HCT116 (cell line): ENCODE measurements at regions not wholly inside any gene's neighbourhood (a gene's known extent, or its start where the extent isn't known, plus 50 kb on each side); places are given as distances from the start of the nearest gene placed in this dataset.

Source experiments
- ATAC-seq: fragments of 200-7000 bp; cut with Tn5 transposase; 2 replicates; pipeline ENCODE4 v1.9.1; 2020; ENCODE audit warnings: mild to moderate bottlenecking, moderate library complexity
- BruUV-seq: library from RNA; stranded (reverse); fragments of 400-500 nt; replicated peaks from 2 replicates; lab custom pipeline; 2021; lab: Mats Ljungman, UMichigan
- CTCF ChIA-PET: fragments of 300-600 bp; sonication (Branson Sonifier 250); formaldehyde crosslinking; loops from one replicate; lab custom pipeline; 2021; ENCODE audit warnings: antibody characterized with exemption; lab: Charles Lee
- POLR2A ChIA-PET: fragments of 300-600, 350-600 bp; sonication (Branson Sonifier 250); formaldehyde crosslinking; loops from one replicate; lab custom pipeline; 2021; ENCODE audit warnings: antibody characterized with exemption; lab: Charles Lee
- RAD21 ChIA-PET, 2 experiments: fragments of 300-600 bp; sonication (Branson Sonifier 250); formaldehyde crosslinking; loops; one replicate each; lab custom pipeline; 2023; ENCODE audit warnings: low total read pairs in 2 of 2; ENCODE audit not compliant: uncharacterized antibody in 2 of 2, unreplicated experiment in 2 of 2, low non-redundant PET in 1 of 2; lab: Charles Lee
- DNase-seq: peaks from one replicate; pipeline ENCODE4 v3.0.0-alpha.2; 2010; ENCODE audit warnings: low read depth, low spot score
- H2AFZ ChIP-seq: fragments of 200-600 bp; shearing (Covaris generic), sonication (generic); 2 replicates; pipeline ENCODE4 v1.6.1; 2017; ENCODE audit warnings: low read depth, mixed run types, mixed read lengths, antibody characterized with exemption, low read length; ENCODE audit not compliant: poor library complexity, severe bottlenecking
- H3K27ac ChIP-seq: 2 replicates; pipeline ENCODE4 v1.5.1; 2012; ENCODE audit warnings: low read depth, low read length
- H3K27me3 ChIP-seq: fragments of 200-600 bp; sonication (generic); 2 replicates; pipeline ENCODE4 v1.6.1; 2016; ENCODE audit warnings: mixed run types, low read length, mixed read lengths; ENCODE audit not compliant: insufficient read depth
- H3K36me3 ChIP-seq, 2 experiments: fragments of 200-500 bp in 1 of 2; fragments of 200-600 bp in 1 of 2; sonication (Bioruptor generic) in 1 of 2; sonication (generic) in 1 of 2; 2 replicates each; pipeline versions ENCODE4 v1.5.1 to v1.6.1; 2014 to 2016; ENCODE audit warnings: low read length in 2 of 2, inconsistent platforms in 1 of 2, mixed read lengths in 1 of 2, mixed run types in 1 of 2; ENCODE audit not compliant: insufficient read depth in 2 of 2, control insufficient read depth in 1 of 2
- H3K4me1 ChIP-seq, 2 experiments: fragments of 200-600 bp in 1 of 2; sonication (generic) in 1 of 2; 2 replicates each; pipeline versions ENCODE4 v1.5.1 to v1.6.1; 2012 to 2017; ENCODE audit warnings: low read length in 2 of 2, inconsistent platforms in 1 of 2, mild to moderate bottlenecking in 1 of 2, mixed read lengths in 1 of 2, mixed run types in 1 of 2, moderate library complexity in 1 of 2; ENCODE audit not compliant: insufficient read depth in 2 of 2, control insufficient read depth in 1 of 2
- H3K4me2 ChIP-seq: fragments of 200-600 bp; sonication (generic); 2 replicates; pipeline ENCODE4 v1.6.1; 2017; ENCODE audit warnings: mixed run types, low read length, mixed read lengths
- H3K4me3 ChIP-seq, 2 experiments: fragments of 200-600 bp in 1 of 2; sonication (generic) in 1 of 2; replicated peaks in 1 of 2; 2 replicates each; pipeline ENCODE4 v1.5.1; 2011 to 2016; ENCODE audit warnings: low read length in 2 of 2, control low read depth in 1 of 2, low read depth in 1 of 2, mild to moderate bottlenecking in 1 of 2, mixed read lengths in 1 of 2, mixed run types in 1 of 2
- H3K79me2 ChIP-seq: fragments of 200-600 bp; sonication (generic); 2 replicates; pipeline ENCODE4 v1.6.1; 2017; ENCODE audit warnings: mild to moderate bottlenecking, mixed run types, low read length, moderate library complexity, mixed read lengths; ENCODE audit not compliant: insufficient read depth
- H3K9ac ChIP-seq: fragments of 200-600 bp; sonication (generic); 2 replicates; pipeline ENCODE4 v1.6.1; 2016; ENCODE audit warnings: low read length, mixed read lengths
- H3K9me2 ChIP-seq: fragments of 200-600 bp; sonication (generic), shearing (Covaris generic); 2 replicates; pipeline ENCODE4 v1.6.1; 2017; ENCODE audit warnings: mixed run types, mild to moderate bottlenecking, moderate library complexity; ENCODE audit not compliant: insufficient read depth
- H3K9me3 ChIP-seq, 2 experiments: fragments of 200-500 bp in 1 of 2; fragments of 200-600 bp in 1 of 2; sonication (Bioruptor generic) in 1 of 2; sonication (generic) in 1 of 2; 2 replicates each; pipeline ENCODE4 v1.6.1; 2014 to 2017; ENCODE audit warnings: low read length in 2 of 2, mixed read lengths in 2 of 2, inconsistent platforms in 1 of 2, low read depth in 1 of 2, mild to moderate bottlenecking in 1 of 2, mixed run types in 1 of 2, moderate library complexity in 1 of 2; ENCODE audit not compliant: control insufficient read depth in 1 of 2, insufficient read depth in 1 of 2
- H4K20me1 ChIP-seq: fragments of 200-600 bp; sonication (generic), shearing (Covaris generic); 2 replicates; pipeline ENCODE4 v1.6.1; 2017; ENCODE audit warnings: mixed run types, mild to moderate bottlenecking, moderate library complexity; ENCODE audit not compliant: insufficient read depth
- ATF3 ChIP-seq: IDR thresholded peaks from 2 replicates; pipeline ENCODE4 v1.6.1; 2012
- EGR1 ChIP-seq: IDR thresholded peaks from 2 replicates; pipeline ENCODE4 v1.6.1; 2012; ENCODE audit warnings: low read depth
- FOSL1 ChIP-seq: IDR thresholded peaks from 2 replicates; pipeline ENCODE4 v1.6.1; 2012; ENCODE audit warnings: low read depth
- JUND ChIP-seq: IDR thresholded peaks from 2 replicates; pipeline ENCODE4 v1.6.1; 2012
- MAX ChIP-seq: IDR thresholded peaks from 2 replicates; pipeline ENCODE4 v1.6.1; 2012
- POLR2A ChIP-seq: IDR thresholded peaks from 2 replicates; pipeline ENCODE4 v1.7.0; 2011; ENCODE audit warnings: borderline replicate concordance; ENCODE audit not compliant: insufficient read depth, insufficient read length; ENCODE audit errors: extremely low read depth
- POLR2AphosphoS5 ChIP-seq: IDR thresholded peaks from 2 replicates; pipeline ENCODE4 v1.6.1; 2011; ENCODE audit warnings: mild to moderate bottlenecking, low read depth, low read length, moderate library complexity
- RAD21 ChIP-seq: IDR thresholded peaks from 2 replicates; pipeline ENCODE4 v1.6.1; 2012; ENCODE audit warnings: low read depth, mild to moderate bottlenecking
- REST ChIP-seq: IDR thresholded peaks from 2 replicates; pipeline ENCODE4 v1.6.1; 2012; ENCODE audit warnings: low read depth
- SIN3A ChIP-seq: IDR thresholded peaks from 2 replicates; pipeline ENCODE4 v1.6.1; 2012; ENCODE audit warnings: low read depth
- SP1 ChIP-seq: IDR thresholded peaks from 2 replicates; pipeline ENCODE4 v1.6.1; 2012; ENCODE audit warnings: low read depth
- SRF ChIP-seq: IDR thresholded peaks from 2 replicates; pipeline ENCODE4 v1.6.1; 2012; ENCODE audit warnings: low read depth
- TCF7L2 ChIP-seq: IDR thresholded peaks from 2 replicates; pipeline ENCODE4 v1.7.0; 2011; ENCODE audit warnings: borderline replicate concordance, inconsistent platforms; ENCODE audit not compliant: insufficient read depth, insufficient read length; ENCODE audit errors: extremely low read depth
- YY1 ChIP-seq: IDR thresholded peaks from 2 replicates; pipeline ENCODE4 v1.6.1; 2011; ENCODE audit warnings: low read length, low read depth, moderate library complexity, mild to moderate bottlenecking; ENCODE audit not compliant: insufficient replicate concordance; ENCODE audit errors: extremely low read depth
- ZBTB33 ChIP-seq: IDR thresholded peaks from 2 replicates; pipeline ENCODE4 v1.6.1; 2011; ENCODE audit warnings: mild to moderate bottlenecking, low read length, moderate library complexity; ENCODE audit not compliant: insufficient replicate concordance; ENCODE audit errors: extremely low read depth
- ZFX ChIP-seq: fragments of 450-650 bp; IDR thresholded peaks from 2 replicates; pipeline ENCODE4 v1.6.1; 2017
- ZNF274 ChIP-seq: fragments of 200-500 bp; sonication (Bioruptor generic); IDR thresholded peaks from 2 replicates; pipeline ENCODE4 v1.6.1; 2014; ENCODE audit warnings: mild to moderate bottlenecking, low read depth, low read length, inconsistent platforms
- intact Hi-C: fragments of 100-400 bp; cut with micrococcal nuclease; formaldehyde crosslinking; loops from 2 replicates; pipeline ENCODE4 v1.10.0; 2022

GRCh38 chr5:73381590-73382400 is 66.8 kb downstream of the FOXD1 start:
- Histone ChIP-seq H3K4me2 (no peak overlapping the region), H3K4me1 (peaks cover 0 to 5% of the 10 kb centered on the region in 2 experiments; a peak in 2 of 4 replicates), H3K4me3 (no peak overlapping the region), H3K27ac (no peak overlapping the region), H3K79me2 (no peaks in the 10 kb centered on the region), H3K27me3 (no peaks in the 10 kb centered on the region), H3K9ac (no peak overlapping the region), H4K20me1 (no peaks in the 10 kb centered on the region), H3K9me3 (peaks cover 9 to 14% of the 10 kb centered on the region in 2 experiments), H3K9me2 (no peaks in the 10 kb centered on the region), H2AFZ (no peak overlapping the region), H3K36me3 (no peaks in the 10 kb centered on the region)
- TF ChIP-seq ATF3 (no peak), EGR1 (no peak), YY1 (no peak), ZFX (no peak), JUND (no peak), FOSL1 (no peak), REST (no peak), SP1 (no peak), ZNF274 (no peak), MAX (no peak), POLR2A (no peak), RAD21 (no peak), SIN3A (no peak), POLR2AphosphoS5 (no peak), TCF7L2 (no peak), ZBTB33 (no peak), SRF (no peak)
- ChIA-PET POLR2A (no interaction called here), RAD21 (no interaction called here), CTCF (no interaction called here)
- no peak for ATAC-seq
- DNase-seq, result no peak
- BruUV-seq, result no TSS peak
- intact Hi-C loops, result no loop called here
